ENCODE measurements at regions not wholly inside any gene's neighbourhood (a gene's known extent, or its start where the extent isn't known, plus 50 kb on each side); places are given as distances from the start of the nearest gene placed in this dataset.

DNA sequence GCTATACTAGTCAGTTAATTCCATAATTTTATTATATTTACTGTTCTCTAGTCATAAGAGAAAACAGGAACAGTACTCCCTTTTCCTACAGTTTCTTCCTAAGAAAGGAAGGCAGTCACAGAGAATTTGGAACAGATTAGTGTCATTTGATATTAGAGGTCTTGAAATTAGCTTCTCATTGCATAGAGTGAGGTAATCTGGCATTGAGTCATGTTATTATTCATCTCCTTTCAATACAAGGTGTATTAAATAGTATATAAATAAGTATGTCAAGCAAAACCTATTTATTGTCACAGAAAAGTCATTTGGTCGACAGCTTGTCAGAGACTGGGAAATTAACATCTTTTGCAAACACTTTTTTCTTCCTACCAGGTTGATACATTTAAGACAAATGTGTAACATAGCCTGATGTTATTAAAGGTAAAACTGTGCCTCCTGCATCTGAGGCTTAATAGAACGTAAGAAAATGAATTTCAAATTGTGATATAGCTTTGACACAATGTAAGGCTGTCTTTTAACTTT is 753.1 kb upstream of the FRG1 start:
- Histone ChIP-seq H3K4me3 (ENCODE audit: low read length) (no peak overlapping the region), H3K4me2 (ENCODE audit: low read length) (no peak overlapping the region), H4K20me1 (ENCODE audit: control insufficient read depth, insufficient read depth, low read depth, low read length) (no peaks in the 10 kb centered on the region), H3K27me3 (ENCODE audit: control insufficient read depth, low read length) (no peaks in the 10 kb centered on the region), H3K9me2 (replicated peaks; ENCODE audit: control insufficient read depth, low read length) (no peaks in the 10 kb centered on the region), H3K36me3 (ENCODE audit: control insufficient read depth, low read length) (no peaks in the 10 kb centered on the region), H3K4me1 (ENCODE audit: control insufficient read depth, low read length) (no peaks in the 10 kb centered on the region), H3K9me3 (ENCODE audit: control insufficient read depth, insufficient read depth, low read length) (no peaks in the 10 kb centered on the region), H3K27ac (ENCODE audit: low read depth, low read length) (no peak overlapping the region), H3K79me2 (ENCODE audit: control insufficient read depth, low read length) (no peaks in the 10 kb centered on the region), H3F3A (ENCODE audit: control insufficient read depth, insufficient read depth) (no peaks in the 10 kb centered on the region)
- TF ChIP-seq EZH2phosphoT487 (IDR thresholded peaks at IDR 0.05; ENCODE audit: borderline replicate concordance, low read length): no peak
- TF ChIP-seq, protein P1, sequence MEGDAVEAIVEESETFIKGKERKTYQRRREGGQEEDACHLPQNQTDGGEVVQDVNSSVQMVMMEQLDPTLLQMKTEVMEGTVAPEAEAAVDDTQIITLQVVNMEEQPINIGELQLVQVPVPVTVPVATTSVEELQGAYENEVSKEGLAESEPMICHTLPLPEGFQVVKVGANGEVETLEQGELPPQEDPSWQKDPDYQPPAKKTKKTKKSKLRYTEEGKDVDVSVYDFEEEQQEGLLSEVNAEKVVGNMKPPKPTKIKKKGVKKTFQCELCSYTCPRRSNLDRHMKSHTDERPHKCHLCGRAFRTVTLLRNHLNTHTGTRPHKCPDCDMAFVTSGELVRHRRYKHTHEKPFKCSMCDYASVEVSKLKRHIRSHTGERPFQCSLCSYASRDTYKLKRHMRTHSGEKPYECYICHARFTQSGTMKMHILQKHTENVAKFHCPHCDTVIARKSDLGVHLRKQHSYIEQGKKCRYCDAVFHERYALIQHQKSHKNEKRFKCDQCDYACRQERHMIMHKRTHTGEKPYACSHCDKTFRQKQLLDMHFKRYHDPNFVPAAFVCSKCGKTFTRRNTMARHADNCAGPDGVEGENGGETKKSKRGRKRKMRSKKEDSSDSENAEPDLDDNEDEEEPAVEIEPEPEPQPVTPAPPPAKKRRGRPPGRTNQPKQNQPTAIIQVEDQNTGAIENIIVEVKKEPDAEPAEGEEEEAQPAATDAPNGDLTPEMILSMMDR (IDR thresholded peaks at IDR 0.05; ENCODE audit: low read depth, low read length, poor library complexity, severe bottlenecking): no peak

DNA sequence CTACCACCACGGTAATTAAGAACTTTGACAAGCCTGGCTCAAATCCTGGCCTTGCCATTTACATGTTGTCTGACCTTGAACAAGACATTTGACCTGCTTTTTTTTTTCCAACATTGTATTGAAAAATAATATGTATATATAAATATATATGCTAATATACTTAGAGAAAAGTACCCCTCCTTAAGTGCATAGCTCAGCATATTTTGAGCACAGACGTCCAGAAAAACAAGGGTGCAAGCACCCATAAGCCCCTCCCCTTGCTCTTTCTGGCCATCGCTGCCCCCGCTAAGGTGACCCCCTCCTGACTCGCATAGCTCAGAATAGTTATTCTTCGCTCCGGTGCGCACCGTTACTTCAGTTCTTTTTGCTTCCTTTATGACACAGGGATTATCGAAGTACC is 742.0 kb upstream of the FRG1 start:
- Histone ChIP-seq H3K27me3 (ENCODE audit: control insufficient read depth, low read length) (no peaks in the 10 kb centered on the region), H3K4me3 (ENCODE audit: low read length) (no peak overlapping the region), H4K20me1 (ENCODE audit: control insufficient read depth, insufficient read depth, low read depth, low read length) (no peaks in the 10 kb centered on the region), H3F3A (ENCODE audit: control insufficient read depth, insufficient read depth) (no peaks in the 10 kb centered on the region), H3K79me2 (ENCODE audit: control insufficient read depth, low read length) (no peaks in the 10 kb centered on the region), H3K9me3 (ENCODE audit: control insufficient read depth, insufficient read depth, low read length) (no peaks in the 10 kb centered on the region), H3K27ac (ENCODE audit: low read depth, low read length) (no peak overlapping the region), H3K36me3 (ENCODE audit: control insufficient read depth, low read length) (no peaks in the 10 kb centered on the region), H3K4me2 (ENCODE audit: low read length) (no peak overlapping the region), H3K9me2 (replicated peaks; ENCODE audit: control insufficient read depth, low read length) (no peaks in the 10 kb centered on the region), H3K4me1 (ENCODE audit: control insufficient read depth, low read length) (peaks cover 4% of the 10 kb centered on the region)
- TF ChIP-seq EZH2phosphoT487 (IDR thresholded peaks at IDR 0.05; ENCODE audit: borderline replicate concordance, low read length): no peak
- TF ChIP-seq, protein P1 (IDR thresholded peaks at IDR 0.05; ENCODE audit: low read depth, low read length, poor library complexity, severe bottlenecking): no peak

DNA sequence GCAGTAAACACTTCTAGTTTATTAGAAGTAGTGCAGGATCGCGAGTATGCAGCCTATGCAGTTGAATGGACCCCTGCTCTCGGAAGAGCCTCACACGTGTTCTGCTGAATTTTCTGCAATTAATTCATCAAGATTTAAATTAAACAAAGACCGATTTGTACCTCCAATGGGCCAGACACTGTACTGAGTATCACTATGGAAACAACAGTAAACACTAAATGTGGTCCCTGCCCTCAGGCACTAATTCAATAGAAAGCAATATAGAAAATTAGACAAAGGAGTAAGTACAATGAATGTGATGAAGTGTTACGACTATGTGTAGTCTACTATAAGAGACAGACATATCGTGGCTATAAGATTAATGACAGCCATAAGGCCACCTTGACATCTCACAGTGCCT is 740.3 kb upstream of the FRG1 start:
- H3F3A ChIP-seq (ENCODE audit: control insufficient read depth, insufficient read depth): no peaks in the 10 kb centered on the region
- no peaks in the 10 kb centered on the region for H3K79me2 ChIP-seq (ENCODE audit: control insufficient read depth, low read length)
- no peak for TF ChIP-seq EZH2phosphoT487 (IDR thresholded peaks at IDR 0.05; ENCODE audit: borderline replicate concordance, low read length)
- TF ChIP-seq, protein P1 (IDR thresholded peaks at IDR 0.05; ENCODE audit: low read depth, low read length, poor library complexity, severe bottlenecking): no peak
- no peaks in the 10 kb centered on the region for H3K36me3 ChIP-seq (ENCODE audit: control insufficient read depth, low read length)
- H3K4me3 ChIP-seq (ENCODE audit: low read length): no peak overlapping the region
- H3K27ac ChIP-seq (ENCODE audit: low read depth, low read length): no peak overlapping the region
- H4K20me1 ChIP-seq (ENCODE audit: control insufficient read depth, insufficient read depth, low read depth, low read length): no peaks in the 10 kb centered on the region
- no peaks in the 10 kb centered on the region for H3K9me3 ChIP-seq (ENCODE audit: control insufficient read depth, insufficient read depth, low read length)
- H3K4me1 ChIP-seq (ENCODE audit: control insufficient read depth, low read length): peaks cover 4% of the 10 kb centered on the region
- H3K4me2 ChIP-seq (ENCODE audit: low read length): no peak overlapping the region
- no peaks in the 10 kb centered on the region for H3K9me2 ChIP-seq (replicated peaks; ENCODE audit: control insufficient read depth, low read length)
- H3K27me3 ChIP-seq (ENCODE audit: control insufficient read depth, low read length): no peaks in the 10 kb centered on the region

All from DOHH2 (cell line).